ENCODE measurements at regions not wholly inside any gene's neighbourhood (a gene's known extent, or its start where the extent isn't known, plus 50 kb on each side); places are given as distances from the start of the nearest gene placed in this dataset.
"Not testable (repeated sequence)": the region's sequence is repeated elsewhere in the genome, so short reads cannot be mapped to it uniquely, and the experiment has no call there.

- DNase-seq (ENCODE audit: insufficient read length, low spot score): no peak
- FAIRE-seq: no peak
Measured at GRCh38 chr9:135173066-135173465, 85.6 kb downstream of the OLFM1 start.

DNA sequence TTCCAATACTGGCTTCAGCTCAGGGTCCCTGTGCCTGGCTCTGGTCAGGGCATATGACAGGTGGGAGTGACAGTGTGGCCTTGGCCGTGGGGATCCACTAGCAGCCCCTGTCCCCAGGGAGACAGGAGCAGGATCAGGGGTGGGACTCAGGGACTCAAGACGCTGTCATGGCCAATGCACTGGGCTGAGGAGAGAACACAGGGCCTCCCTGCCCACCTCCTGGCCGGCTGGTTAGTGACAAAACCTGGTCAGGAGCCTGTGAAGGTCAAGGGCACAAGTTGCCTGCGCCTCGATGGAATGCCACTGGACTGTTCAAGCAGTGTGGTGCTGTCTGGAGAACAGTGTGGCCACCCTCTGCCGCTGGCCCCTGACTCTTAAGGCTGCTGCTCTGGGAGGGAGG lies 86.8 kb downstream of the OLFM1 start:
- DNase-seq (ENCODE audit: insufficient read length, low spot score): no peak
- FAIRE-seq: no peak

DNA sequence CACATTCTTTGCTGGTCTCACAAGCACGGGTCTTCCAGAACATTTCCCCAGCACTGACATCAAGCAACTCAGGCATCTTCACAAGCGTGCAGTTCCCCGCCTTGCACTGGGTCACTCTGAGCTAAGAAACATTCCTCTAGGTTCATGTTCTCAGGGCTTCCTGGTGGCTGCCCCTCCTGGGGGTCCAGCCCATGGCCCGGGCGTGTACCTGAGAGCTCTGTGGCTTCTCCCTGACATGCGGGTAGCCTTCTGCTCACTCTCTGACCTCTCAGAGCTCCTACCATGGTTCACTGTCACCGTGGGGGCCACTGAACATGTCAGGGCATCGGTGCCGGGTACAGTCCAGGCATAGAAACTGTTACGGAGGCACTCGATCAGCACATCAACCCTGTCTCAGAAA lies 87.5 kb downstream of the OLFM1 start:
- FAIRE-seq (no peak), DNase-seq (ENCODE audit: insufficient read length, low spot score) (no peak)

GRCh38 chr9:135176284-135176683 lies 88.8 kb downstream of the OLFM1 start:
- no peak for FAIRE-seq
- no peak for DNase-seq (ENCODE audit: insufficient read length, low spot score)

- not testable (repeated sequence) for DNase-seq (ENCODE audit: insufficient read length, low spot score); FAIRE-seq
Measured at GRCh38 chr9:135177562-135177961, 90.1 kb downstream of the OLFM1 start.

- FAIRE-seq (no peak), DNase-seq (ENCODE audit: insufficient read length, low spot score) (no peak)
Measured at GRCh38 chr9:135178498-135178897, 91.0 kb downstream of the OLFM1 start.

GRCh38 chr9:135179041-135179440 lies 91.6 kb downstream of the OLFM1 start:
- DNase-seq (ENCODE audit: insufficient read length, low spot score) (no peak), FAIRE-seq (no peak)

DNA sequence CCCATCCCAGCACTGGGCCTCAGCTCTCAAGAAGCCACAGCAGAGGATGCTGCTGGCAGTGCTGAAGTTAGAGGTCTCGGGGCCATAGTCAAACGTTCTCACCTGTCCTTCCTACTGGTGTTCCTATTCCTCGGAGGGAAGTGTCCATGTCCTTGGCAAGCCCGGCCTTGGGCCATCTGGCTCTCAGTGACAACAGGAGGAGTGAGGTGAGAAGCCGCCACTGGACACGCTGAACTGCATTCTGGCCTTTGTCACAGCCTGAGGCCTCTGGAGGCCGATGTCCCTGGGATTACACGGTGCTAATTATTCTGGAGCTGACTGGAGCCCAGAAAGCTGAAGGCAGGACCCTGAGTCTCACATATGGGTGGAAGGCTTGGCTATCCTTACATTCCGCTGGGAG lies 92.5 kb downstream of the OLFM1 start:
- no peak for FAIRE-seq

GRCh38 chr9:135180586-135180985 lies 93.1 kb downstream of the OLFM1 start:
- DNase-seq (ENCODE audit: insufficient read length, low spot score) (no peak), FAIRE-seq (no peak)

More for the DNA sequence above, 92.5 kb downstream of the OLFM1 start:
- DNase-seq (ENCODE audit: insufficient read length, low spot score): no peak

DNA sequence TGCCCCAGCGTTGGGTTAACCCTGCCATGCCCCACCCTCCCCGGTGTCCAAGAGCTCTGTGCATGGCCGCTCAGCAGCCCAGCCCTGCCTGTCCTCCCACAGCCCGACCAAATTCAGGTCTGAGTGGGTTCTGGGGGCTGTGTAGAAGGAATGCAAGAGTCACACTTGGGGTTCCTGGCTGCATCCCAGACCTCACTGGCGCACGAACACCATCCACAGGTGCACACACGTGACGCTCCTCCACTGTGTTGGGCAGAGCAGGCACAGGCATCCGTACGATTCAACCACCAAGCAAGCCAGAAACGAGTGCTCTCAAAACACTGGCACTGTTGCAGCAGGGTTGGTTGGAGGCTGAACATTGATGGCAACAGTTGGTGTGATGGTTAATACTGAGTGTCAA lies 93.9 kb downstream of the OLFM1 start:
- FAIRE-seq (no peak), DNase-seq (ENCODE audit: insufficient read length, low spot score) (no peak)

DNA sequence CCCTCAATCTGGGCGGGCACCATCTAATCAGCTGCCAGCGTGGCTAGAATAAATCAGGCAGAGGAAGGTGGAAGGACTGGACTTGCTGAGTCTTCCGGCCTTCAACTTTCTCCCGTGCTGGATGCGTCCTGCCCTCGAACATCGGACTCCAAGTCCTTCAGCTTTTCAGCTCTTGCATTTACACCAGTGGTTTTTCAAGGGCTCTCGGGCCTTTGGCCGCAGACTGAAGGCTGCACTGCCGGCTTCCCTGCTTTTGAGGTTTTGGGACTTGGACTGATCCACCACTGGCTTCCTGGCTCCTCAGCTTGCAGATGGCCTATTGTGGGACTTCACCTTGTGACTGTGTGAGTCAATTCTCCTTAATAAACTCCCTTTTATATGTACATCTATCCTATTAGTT lies 94.4 kb downstream of the OLFM1 start:
- not testable (repeated sequence) for DNase-seq (ENCODE audit: insufficient read length, low spot score); FAIRE-seq

DNA sequence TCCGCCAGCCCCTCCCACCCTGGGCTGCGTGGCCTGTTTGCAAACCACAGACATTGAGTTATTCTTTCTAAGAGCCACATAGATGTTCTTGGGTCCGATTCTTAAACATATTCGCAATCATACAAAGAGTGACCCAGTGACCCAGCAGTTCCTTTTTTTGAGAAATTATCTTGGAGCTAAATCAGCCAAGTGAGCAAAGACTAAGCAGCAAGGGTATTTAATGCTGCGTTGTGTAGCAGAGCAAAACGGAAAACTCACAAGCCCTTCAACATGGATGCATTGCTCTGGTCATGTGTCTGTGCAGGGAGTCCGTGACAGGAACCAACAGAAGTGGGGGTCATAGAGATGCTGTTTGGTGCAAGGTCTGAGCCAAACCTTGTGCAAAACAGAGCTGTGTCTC lies 95.6 kb downstream of the OLFM1 start:
- DNase-seq (ENCODE audit: insufficient read length, low spot score) (no peak), FAIRE-seq (no peak)

DNA sequence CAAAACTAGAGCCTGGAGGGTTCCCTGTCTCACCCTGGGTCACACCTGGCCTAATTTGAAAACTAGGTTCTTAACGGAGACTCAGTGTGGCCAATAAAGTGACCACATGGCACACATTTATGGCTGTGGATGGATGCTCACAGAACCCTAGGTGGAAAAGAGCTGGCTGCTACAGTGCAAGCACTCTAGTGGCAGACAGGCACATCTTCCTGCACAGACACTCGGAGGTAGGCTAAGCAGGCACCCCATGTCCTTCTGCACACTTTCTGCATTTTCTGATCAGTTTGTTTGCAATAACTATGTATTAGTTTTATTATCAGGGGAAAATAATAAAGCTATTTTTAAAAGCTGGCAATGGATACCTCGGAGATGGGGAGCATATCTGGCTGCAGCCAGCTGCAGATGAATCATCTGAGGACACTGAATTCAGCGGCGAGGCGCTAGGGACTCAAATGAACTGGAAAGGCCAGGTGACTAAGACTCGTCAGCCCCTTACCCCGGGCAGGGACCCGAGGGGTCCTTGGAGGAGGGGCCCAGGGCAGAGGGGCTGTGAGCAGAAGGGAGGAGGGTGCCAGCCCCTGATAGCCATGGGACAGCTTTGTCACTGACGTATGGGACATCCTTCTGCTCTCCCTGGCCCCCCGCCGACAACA lies 96.2 kb downstream of the OLFM1 start:
- DNase-seq (ENCODE audit: insufficient read length, low spot score): no peak
- no peak for FAIRE-seq

GRCh38 chr9:135184181-135185053 lies 96.9 kb downstream of the OLFM1 start:
- no peak for DNase-seq (ENCODE audit: insufficient read length, low spot score)
- no peak for FAIRE-seq

DNA sequence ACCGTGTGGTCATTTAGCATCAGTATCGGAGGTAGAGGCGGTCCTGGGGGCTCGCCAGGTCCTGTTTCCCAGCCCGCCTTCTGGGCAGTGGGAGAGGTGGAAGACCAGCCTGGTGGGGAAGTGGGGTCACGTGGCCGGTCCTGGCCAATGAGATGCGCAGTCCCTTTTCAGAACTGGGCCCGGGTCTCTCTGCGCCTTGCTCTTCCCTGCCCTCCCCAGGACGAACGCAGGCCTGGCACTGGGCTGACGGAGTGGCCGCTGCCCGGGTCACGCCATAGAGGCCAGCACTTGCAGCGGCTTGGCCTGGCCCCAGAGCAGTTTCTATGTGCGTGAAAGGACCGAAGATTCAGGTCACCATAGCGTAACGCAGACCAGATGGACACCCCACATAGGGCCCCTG lies 97.6 kb downstream of the OLFM1 start:
- FAIRE-seq (no peak), DNase-seq (ENCODE audit: insufficient read length, low spot score) (no peak)

DNA sequence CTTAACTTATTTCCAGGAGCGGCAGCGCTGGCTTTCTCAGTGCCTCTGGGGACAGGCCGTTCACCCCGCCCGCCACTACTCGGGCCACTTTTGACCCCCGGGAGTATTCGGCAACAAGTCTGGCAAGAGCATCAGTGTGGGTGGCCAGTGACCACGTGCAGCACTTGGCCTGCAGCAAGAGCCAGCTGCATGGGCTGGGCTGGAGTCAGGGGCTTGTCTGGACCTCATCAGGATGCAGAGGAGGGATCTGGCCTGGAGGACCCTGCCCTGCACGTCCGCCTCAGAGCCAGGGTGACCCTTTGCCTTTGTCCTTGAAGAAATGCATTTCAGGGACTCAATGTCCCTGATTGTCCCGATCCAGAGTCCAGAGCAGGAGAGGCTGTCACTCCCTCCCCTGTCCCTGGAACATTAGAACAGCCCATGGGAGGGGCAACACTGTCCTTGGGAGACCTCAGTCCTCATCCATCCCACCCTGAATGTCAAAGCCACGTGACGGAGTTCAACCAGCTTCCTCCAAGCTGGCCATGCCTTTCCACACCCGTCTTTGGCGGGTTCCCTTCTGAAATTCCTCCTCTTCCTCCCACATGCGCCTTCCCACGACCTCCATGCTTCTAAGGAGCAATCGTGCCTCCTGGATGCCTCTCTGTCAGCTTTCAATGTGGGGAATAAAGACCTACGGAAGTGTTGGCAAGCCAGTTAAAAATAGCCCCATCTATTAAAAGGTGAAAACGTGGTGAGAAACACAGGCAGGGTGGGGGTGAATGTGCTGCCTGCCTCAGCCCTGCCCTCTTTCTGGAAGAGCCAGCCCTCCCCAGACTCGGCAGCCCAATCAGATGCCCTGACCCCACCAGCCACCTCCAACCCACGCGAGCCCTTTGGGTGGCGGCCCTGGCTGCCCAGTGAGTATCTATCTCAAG lies 99.0 kb downstream of the OLFM1 start:
- FAIRE-seq (no peak), DNase-seq (ENCODE audit: insufficient read length, low spot score) (no peak)

- no peak for DNase-seq (ENCODE audit: insufficient read length, low spot score)
- no peak for FAIRE-seq
Measured at GRCh38 chr9:135187365-135187764, 99.9 kb downstream of the OLFM1 start.

- no peak for DNase-seq (ENCODE audit: insufficient read length, low spot score)
- no peak for FAIRE-seq
Measured at GRCh38 chr9:135188681-135189151, 101.2 kb downstream of the OLFM1 start.

DNA sequence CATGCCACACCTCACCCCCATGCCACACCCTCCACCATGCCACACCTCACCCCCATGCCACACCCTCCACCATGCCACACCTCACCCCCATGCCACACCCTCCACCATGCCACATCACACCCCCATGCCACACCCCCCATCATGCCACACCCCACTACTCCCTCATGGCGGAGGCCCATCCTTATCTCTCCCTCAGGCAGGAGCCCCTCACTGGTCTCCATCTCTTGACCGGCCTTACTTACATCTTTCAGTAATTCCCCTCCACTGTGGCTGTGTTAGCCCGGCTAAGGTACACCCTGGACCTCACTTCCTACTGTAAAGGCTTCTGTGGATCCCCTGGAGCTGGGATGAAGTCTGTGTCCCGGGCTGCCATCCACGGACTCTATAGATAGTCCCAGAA lies 102.0 kb downstream of the OLFM1 start:
- FAIRE-seq (no peak), DNase-seq (ENCODE audit: insufficient read length, low spot score) (no peak)

DNA sequence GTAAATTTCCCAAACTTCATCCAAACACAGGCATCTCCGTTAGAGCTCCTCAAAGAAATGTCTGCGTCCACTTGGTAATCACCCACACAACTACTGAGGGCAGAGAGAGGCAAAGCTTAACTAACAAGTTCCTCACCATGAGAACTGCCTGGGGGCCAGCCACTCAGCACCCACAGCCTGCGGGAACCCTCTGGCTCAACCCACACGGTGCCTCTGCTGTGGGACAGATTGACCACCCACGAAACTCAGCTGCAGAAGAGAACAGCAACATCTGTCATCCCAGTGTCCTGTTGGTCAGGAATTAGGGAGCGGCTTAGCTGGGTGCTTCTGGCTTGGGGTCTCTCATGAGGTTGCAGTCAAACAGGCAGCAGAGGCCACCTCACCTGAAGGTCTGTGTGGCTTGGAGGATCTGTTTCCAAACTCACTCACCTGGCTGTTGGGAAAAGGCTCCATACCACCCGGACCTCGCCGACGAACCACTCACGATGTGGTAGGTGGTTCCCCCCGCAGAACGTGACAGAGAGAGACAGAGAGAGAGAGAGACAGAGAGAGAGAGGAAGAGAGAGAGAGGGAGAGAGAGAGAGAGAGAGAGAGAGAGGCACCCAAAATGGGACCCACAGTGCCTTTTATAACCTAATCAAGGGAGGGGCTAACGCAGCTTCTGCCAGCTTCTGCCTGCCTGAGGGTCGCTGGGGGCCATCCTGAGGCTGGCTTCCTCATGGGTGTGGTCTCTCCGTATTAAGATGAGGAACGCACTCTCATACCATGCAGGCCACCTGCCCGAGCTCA lies 103.5 kb downstream of the OLFM1 start:
- DNase-seq (ENCODE audit: insufficient read length, low spot score): no peak
- no peak for FAIRE-seq
